HCEC 1CT (cell line): ENCODE measurements at regions not wholly inside any gene's neighbourhood (a gene's known extent, or its start where the extent isn't known, plus 50 kb on each side); places are given as distances from the start of the nearest gene placed in this dataset.
"Not testable (repeated sequence)": the region's sequence is repeated elsewhere in the genome, so short reads cannot be mapped to it uniquely, and the experiment has no call there.

ENCODE experiments used
- DNase-seq: peaks from one replicate; pipeline ENCODE4 v3.0.0-alpha.2; 2017

DNA sequence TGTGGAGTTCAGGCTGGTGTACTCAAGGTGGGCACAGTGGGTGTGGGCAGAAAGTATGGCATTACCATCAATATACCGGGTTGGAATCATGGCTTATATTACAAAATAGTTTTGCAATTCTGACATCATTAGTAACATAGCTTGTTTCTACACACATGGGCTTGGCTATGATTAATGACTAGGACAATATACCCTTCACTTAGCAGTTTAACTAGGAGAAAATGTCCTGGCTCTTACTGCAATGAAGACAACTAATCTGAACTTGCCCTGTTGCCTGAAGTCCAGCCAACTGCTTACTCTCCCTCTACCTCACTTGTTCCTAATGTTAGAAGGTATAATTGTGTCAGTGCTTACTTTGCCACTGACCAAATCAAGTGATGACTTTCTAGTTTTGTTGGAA is 612.5 kb downstream of the EFNA5 start:
- DNase-seq = no peak

- DNase-seq = no peak
These were observed 614.5 kb downstream of the EFNA5 start for GRCh38 chr5:107056278-107056677.

DNA sequence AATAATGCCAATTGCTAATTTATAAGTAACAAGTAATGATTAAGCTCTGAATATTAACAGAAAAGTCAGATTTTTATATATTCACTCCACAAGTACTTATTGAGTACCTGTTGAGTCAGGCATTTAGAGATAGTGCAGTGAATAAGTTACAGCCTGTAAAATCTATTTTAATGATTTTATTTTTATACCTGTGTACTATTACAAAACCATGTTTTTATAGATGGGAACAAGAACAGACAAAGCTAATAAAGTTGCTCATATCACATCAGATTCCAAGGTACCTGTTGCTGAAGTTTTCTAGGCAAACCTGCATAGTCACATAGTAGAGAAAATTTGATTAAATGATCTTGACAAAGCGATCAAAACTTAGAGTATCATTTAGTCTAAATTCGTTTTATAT is 623.7 kb downstream of the EFNA5 start:
- no peak for DNase-seq

DNA sequence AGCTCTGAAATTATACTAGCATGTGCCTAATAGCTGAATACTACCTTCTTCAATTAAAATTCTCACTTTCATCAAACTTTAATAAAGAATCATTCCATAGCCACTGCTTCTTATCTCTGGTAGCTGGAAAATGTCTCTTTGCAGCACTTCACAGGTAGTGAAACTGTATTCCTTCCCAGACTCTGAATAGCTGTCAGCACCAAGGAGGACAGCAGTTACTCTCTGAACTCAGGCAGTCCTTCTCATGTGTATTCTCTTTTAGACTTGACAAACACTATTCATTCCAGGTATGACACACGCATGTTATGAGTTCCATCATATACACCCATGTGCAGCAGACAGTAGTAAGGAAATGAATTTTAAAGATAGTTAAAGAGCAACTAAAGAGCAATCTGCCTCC is 627.1 kb downstream of the EFNA5 start:
- no peak for DNase-seq

DNA sequence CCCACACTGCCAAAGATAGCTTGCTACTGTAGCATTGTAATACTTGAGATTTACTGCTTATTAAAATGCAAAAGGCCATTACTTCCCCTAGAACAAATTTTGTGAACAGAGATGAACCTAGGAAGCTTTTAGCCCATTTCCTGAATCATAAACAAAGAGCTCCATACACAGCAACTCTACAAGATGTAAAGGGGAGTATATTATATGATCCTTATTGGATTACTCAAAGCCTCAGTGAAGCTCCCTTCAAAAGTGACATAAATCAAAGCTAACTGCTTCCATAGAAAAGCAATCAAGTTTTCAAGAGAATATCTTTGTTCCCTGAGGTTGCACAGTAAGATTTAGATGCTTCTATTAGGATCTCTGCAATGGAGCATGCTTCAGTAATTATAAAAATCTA is 629.8 kb downstream of the EFNA5 start:
- no peak for DNase-seq

DNA sequence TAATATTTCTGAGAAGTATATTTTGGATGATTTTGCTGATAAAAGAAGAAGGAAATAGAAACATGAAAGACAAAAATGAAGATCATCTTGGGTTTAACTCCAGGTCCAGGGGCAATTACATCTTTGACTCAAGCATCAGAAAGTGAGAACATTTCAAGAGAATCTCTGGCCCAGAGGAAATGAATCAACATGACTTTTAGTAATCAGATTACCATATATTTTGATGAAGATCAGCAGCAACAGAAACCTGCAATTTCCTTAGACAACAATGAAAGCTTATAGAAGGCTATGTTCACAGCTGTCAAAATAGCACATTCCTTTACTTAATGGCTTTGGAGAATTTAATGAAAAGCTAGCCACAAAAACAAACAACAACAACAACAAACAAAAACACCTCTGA is 638.1 kb downstream of the EFNA5 start:
- peak; percentile 51 for DNase-seq

DNA sequence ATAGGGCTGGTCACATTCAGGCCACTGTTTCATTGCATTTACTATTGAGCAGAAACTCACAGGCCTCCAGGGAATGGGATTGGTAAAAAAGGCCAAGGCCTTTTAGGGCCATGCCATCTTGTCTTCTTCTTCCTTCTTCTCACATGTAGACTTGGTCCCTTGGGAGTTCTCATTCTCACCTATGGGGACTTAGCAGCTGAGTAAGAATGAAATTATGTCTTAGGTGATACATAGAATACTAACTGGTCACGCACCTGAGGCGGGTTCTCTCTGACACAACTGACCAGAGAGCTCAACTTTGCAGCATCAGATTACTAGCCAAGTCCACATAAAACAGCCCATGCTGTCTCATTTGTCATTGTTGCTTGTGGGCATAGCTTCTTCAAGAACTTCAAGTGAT is 641.8 kb downstream of the EFNA5 start:
- DNase-seq = no peak

GRCh38 chr5:107025712-107026497 is 644.8 kb downstream of the EFNA5 start:
- peak; percentile 27 for DNase-seq

DNA sequence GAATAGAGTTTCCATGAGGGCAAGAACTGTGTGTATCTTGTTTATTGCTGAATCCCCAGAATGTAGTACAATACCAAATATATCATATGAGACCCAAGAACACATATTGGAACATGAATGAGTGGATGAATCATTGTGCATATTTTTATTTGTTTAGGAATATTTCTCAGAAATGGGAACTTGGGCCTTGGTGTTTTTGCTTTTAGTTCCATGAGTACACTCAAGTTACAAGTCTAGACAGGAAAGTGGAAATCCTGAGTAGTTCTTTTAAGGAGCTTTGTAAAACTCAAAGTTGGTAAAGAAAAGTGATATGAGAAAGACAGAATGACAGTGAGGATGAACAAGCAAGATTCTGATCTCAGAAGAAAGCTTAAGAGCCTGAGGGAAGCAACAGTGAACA is 647.0 kb downstream of the EFNA5 start:
- no peak for DNase-seq

DNA sequence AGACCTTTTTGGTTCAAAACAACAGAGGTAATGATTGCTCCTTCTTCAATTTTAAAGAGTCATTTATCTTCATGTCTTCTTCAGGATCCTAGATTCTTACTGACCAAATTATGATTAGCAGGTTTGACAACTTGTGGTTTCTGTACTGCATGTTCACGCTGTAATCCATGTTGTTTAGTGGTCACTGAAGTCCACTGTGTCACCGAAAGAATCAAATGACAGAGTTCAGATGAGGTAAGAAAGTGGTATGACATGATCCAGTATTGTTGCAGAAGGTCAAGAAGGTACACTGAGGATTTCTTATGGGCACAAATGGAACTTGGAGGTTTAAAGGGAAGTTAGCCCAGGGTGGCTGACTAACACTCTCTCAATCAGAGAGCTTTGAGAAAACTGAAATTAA is 649.2 kb downstream of the EFNA5 start:
- DNase-seq = no peak

DNA sequence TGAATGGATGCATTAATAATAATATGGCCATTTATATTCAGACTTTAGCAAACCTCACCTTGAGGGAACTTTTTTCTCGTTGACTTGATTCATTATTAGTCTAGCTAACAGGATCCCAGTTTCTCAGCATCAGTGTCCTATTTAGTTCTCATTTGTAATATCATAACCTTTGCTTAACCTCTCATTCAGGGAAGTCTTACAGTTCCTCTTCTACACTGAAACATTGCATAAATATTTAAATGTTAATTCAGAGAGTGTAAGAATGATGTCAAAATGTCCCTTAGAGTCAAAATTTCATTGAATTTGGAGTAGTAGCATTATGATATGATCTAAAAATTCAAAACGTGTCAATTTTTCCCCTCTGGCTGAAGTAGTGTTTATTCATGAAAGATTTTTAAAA is 650.1 kb downstream of the EFNA5 start:
- no peak for DNase-seq

- DNase-seq = no peak
These were observed 653.1 kb downstream of the EFNA5 start for GRCh38 chr5:107017616-107018015.

DNA sequence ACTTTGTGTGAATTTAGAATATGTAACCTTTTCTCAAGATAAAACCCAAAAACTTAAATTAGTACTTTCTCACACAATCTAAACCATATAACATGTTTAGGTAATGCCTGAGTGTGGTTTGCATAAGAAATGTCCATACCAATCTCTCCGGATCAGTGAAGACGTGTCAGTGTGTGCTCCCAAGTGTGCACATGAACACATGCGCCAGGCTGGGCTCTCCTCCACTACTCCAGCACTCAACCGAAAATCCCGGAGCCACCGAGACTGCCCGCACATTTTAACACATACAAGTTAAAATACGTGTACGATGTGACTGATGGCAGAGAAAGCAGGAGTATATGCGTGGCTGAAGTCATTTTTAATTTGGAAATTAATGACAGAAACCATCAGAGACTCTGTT is 658.4 kb downstream of the EFNA5 start:
- DNase-seq = no peak

- DNase-seq = no peak
These were observed 659.1 kb downstream of the EFNA5 start for GRCh38 chr5:107011605-107012004.

GRCh38 chr5:107010060-107010459 is 660.7 kb downstream of the EFNA5 start:
- no peak for DNase-seq

DNA sequence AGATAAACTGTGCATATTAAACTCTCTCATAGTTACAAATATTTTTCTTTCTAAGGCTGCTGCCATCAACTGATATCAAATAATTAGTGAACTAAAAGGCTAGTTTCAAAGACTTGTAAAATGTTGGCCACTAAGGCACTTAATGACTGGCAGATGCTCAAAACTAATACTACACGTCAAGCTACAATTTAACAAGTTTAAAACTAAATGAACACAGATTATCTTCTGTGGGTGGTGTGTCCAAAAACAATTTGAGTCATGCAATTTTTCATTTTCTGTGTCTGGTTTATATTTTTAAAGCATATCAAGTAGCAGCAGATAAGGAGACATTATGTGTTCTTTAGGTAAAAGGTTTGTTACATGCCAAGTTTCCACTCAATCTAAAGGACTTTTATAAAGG is 665.1 kb downstream of the EFNA5 start:
- no peak for DNase-seq

- no peak for DNase-seq
These were observed 665.6 kb downstream of the EFNA5 start for GRCh38 chr5:107005161-107005560.

DNA sequence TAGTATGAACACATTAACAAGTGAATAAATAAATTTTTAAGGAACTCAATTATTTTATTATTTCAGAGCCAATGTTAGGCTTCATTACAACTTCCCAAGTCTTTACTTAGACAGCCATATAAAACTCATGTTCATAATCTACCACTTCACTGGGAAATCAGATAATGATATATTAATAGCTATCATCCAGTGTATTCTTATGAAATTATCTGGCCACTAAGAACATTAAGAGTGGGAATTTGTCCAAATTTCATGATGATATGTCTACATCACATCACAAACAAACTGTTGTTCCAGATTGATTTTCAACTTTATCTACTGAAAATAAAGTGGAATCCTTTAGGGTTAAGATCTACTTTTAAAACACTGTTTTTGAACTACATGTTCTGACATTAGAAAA is 668.6 kb downstream of the EFNA5 start:
- no peak for DNase-seq

DNA sequence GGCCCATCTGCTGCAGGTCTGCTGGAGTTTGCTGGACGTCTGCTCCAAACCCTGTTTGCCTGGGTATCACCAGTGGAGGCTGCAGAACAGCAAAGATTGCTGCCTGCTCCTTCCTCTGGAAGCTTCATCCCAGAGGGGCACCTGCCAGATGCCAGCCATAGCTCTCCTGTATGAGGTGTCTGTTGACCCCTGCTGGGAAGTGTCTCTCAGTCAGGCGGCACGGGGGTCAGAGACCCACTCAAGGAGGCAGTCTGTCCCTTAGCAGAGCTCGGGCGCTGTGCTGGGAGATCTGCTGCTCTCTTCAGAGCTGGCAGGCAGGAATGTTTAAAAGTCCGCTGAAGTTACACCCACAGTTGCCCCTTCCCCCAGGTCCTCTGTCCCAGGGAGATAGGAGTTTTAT is 671.2 kb downstream of the EFNA5 start:
- not testable (repeated sequence) for DNase-seq

GRCh38 chr5:106986006-106986405 is 684.7 kb downstream of the EFNA5 start:
- no peak for DNase-seq

- DNase-seq = no peak
These were observed 685.6 kb downstream of the EFNA5 start for GRCh38 chr5:106985174-106985573.

- DNase-seq = not testable (repeated sequence)
These were observed 691.6 kb downstream of the EFNA5 start for GRCh38 chr5:106979178-106979577.

GRCh38 chr5:106978582-106979165 is 692.1 kb downstream of the EFNA5 start:
- not testable (repeated sequence) for DNase-seq

GRCh38 chr5:106976363-106976762 is 694.4 kb downstream of the EFNA5 start:
- DNase-seq = no peak

- DNase-seq = no peak
These were observed 696.5 kb downstream of the EFNA5 start for GRCh38 chr5:106974272-106974671.
